T-helper 2 cell treated with Interferon-gamma antibody and Interleukin-4, amounts not matched to agents 100 ng/mL and 5 ng/mL, for 36 hours (primary cell): ENCODE measurements at regions not wholly inside any gene's neighbourhood (a gene's known extent, or its start where the extent isn't known, plus 50 kb on each side); places are given as distances from the start of the nearest gene placed in this dataset.

ENCODE experiments used
- intact Hi-C: fragments of 100-400 bp; cut with micrococcal nuclease; formaldehyde crosslinking; loops from one replicate; pipeline ENCODE4 v1.15.1; 2023

DNA sequence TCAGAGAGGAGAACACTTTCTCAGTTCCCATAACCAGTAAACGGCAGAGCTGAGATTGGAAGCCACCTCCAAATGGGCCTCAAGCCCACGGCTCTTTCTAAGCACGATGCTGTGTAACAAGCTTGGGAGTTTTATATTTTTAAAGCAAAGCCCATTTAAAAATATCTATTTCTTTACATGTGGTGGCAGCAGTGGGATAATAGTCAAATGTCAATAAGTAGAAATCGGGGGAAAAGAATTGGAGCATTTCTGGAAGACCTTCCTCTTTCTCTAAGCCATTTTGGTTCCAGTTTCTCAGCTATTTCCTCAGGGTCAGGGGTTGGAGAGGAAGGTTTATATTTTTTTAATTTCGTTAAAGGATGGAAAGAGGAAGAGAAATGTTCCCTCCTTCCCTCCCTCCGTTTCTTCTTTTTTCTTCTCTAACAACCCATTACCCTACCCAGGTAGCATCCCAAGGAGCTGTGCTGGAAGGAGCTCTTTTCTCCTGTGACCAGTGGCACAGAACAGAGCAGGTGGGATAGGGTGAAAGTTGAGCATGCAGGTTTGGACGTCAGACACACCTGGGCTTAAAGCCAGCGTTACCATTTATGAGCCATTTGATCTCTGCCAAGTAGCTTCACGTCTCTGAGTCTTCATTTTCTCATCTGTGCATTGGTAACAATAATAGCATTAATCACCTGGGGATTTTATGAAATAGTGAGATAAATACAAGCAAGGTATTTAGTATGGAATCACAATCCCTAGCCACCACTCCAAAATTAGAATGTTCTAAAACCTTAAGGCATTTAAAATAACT, 515.7 kb downstream of the RPS24 start:
- intact Hi-C loops = no loop called here

DNA sequence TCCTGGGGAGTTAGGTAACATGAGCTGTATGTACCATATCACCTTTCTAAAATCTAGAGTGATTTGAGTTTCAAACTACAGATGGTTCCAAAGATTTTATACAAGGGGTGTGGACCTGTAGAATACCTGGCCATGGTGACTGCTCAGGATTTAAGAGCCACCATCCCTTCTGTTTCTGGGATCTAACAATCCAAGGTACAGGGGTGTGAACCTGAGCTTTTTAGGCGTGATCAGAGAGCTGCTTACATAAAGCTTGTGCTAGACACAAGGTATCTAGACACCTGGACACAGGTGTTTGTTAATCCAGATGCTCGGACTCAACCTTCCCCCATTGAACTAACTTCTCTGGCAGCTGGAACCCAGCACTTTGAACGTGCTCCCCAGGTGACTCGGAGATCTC, 516.4 kb downstream of the RPS24 start:
- intact Hi-C loops = no loop called here

DNA sequence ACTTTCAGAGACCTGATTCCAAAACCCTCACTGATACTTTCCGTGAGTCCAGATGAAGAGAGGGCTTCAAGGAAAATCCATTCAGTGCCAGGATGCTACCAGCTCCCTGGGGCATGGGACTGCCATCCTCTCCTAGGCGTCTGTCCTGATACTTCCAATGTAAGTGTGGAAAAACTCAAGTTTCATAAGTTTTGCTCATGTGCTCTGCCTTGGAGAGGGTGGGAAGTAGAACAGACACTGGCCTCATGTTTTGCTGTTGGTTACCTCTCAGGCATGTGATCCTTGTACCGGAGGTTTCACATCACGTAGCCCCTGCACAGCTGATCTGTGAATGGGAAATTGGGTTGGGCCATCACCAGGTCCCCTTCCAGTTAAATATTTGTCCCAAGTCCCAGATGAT, 517.1 kb downstream of the RPS24 start:
- intact Hi-C loops = no loop called here

DNA sequence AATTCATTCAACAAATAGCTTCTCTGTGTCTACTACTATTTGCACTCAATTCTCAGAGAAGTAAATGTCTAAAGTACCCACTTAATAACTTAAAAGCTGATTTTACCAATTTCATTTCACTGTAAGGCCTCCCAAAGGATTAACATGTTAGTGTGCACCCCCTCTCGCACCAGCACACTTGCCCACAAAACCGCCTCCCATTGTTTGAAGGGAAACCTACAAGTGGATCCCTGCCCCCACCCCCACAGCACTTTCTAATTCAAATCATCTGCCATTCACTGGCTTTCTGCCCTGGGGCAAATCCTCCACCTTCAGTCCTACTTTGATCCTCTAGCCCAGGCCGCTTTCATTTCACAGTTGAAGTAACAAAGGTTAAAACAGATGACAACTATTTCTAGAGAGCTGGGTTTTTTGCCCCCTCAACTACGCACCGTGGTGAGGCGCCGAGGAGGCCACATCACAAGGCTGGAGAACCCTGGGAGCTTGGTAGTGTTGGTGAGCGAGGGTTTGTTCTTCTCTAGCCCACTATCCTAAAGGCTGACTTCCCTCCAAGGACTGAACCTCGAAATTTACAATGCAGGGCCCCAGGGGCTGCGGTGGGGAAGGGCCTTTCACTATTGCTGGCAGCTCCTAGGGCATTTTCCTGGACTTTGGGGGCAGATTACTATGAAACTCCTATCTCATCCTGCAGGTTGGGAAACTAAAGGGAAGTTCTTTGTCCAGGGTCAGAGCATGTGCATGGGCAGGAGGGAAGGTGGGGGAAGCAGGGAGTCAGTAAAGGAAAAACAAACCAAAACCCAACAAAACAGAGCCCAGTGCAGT, 517.4 kb upstream of the ZMIZ1 start:
- intact Hi-C loops = no loop called here

DNA sequence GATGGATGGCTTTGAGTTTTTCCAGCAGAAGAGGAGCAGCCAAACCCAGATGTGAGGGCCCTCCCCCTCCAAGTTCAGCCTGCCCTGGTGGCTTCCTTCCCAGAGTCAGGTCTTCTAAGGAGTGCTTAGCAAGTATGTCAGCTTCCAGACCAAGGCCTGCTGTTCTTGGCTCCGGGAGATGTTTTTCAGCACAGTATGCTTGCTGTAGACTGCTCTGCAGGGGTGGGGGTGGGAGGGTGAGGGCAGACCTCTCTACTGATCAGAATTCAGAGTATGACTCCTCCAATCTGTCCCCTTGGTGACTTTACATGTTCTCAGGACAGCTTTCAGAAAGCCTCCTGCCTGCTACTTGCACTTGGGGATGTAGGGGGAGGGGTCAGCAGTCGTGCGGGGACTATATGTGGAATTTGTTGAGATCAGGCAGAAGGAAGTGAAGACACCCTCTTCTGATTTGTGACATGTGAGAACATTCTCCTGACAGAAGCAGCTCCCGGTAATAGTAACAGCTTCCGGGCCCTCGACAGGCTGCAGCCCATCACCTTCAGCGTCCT, 516.4 kb upstream of the ZMIZ1 start:
- intact Hi-C loops = no loop called here

DNA sequence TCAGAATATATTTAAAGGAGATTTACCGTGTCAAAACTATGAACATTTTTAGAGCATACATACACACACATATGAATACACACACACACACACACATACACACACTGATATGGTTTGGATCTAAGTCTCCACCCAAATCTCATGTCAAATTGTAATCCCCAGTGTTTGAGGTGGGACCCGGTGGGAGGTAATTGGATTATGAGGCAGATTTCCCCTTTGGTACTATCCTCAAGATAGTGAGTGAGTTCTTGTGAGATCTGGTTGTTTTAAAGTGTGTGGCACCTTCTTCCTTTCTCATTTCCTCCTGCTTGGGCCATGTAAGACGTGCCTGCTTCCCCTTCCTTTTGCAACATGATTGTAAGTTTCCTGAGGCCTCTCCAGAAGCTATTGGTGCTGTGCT, 515.0 kb upstream of the ZMIZ1 start:
- intact Hi-C loops = no loop called here

DNA sequence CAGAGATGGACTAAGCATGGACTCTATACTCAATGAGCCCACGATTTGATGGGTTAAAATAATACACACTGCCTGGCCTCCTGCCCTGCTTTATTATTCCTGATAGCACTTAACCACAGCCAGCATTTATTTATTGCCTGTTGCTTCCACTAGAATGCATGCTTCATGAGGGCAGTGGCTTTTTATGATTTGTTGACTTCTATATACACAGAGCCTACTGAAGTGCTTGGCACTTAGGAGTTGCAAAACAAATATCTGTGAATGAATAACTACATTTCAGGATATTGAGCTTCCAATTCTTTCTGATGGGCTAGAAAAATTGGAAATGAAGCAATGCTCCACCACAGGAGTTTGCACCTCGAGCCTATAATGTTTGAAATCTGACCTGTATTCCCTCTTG, 513.6 kb upstream of the ZMIZ1 start:
- intact Hi-C loops = no loop called here

DNA sequence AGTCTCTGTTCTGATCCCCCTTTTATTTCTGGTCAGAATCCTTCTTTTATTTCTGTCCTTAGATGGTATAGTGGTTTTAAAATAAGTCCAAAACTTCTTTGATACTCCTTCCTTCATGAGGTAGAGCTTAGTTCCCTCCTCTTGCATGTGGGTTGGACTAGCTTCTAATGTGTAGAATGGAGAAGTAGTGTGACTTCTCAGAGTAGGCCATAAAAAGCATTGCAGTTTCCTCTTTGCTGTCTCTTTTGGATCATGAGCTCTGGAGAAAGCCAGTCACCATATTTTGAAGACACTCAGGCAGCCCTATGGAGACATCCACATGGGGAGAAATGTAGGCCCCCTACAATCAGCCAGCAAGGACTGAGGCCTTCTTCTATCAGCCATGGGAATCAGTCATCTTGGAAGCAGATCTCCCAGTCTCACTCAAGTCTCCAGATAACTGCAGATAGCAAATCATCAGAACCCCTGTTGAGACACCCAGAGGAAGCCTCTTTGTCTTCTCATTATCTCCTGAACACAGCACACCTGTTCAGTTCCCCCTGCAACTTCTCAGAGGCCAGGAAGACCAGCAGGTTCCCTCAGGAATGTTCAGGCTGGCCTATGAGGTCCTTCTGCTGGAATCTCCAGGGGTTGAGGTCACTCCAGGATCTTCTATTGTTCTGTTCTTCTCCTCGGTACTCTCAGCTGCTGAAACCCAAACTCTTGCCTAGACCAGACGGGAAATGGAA, 511.9 kb upstream of the ZMIZ1 start:
- intact Hi-C loops = no loop called here

DNA sequence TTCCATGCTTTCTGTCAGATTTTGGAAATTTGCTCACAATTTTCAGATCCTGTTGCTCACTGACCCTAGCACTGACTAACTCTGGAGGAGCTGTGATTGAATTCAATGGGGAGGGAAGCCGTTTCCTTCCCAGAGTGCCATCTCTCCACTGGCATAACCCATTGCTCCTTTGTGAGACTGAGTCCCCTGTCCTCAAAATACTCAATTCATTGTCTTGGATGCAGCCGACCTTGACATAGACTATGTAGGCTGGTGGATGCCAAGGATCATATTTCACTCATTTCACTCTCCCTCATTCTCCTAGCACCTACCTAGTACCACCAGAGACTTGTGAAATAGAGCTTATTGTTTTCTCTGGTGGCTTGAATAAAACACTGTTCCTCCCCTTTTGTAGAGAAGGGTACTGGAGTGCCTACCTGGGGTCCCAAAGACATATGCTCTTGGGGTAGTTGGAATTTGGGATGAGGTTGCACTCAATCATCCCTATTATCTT, 511.3 kb upstream of the ZMIZ1 start:
- intact Hi-C loops = no loop called here

DNA sequence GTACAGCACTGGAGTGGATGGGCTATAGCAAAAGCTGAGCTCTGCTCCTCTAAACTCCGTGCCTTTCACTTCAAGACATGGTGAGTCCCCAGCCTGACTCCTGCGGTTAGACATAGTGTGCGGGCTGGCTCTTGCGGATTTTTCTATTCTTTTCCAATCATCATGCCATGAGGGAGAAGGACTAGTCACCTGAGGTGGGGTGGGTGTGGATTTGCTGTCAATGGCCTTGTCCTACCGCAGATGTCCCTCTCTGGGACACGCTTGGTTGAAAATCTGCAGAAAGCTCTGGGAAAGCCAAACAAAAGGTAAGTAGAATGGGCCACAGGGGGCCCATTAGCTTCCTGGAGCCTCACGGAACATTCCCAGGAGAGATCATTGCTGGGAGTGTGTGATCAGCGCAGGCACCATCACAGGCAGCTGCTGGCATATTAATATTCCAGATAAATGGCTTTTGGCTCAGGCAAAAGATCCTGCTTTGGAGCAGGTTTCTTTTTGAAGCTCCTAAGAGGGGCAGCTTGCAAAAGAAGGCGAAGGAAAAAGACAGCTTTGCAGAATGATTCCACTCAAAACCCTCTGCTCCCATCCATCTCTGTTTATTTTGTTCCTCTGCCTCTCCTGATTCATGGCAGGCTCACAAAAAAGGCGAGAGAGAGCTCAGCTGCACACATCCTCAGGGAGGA, 509.0 kb upstream of the ZMIZ1 start:
- intact Hi-C loops = no loop called here

DNA sequence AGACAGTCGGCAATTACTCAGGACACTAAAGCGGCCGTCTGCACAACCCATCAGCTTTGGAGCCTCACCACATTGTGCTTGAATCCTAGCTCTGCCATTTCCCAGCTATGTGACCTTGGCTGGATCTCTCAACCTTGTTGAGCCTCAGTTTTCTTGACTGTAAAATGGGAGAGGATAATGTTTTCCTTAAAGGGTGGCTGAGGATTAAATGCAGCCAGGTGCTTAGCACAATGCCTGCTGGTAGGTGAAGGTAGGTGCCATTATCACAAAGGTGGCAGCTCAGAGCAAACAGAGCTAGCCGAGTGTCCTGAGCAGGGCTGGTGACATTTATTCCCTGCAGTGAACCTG, 508.5 kb upstream of the ZMIZ1 start:
- intact Hi-C loops = no loop called here

DNA sequence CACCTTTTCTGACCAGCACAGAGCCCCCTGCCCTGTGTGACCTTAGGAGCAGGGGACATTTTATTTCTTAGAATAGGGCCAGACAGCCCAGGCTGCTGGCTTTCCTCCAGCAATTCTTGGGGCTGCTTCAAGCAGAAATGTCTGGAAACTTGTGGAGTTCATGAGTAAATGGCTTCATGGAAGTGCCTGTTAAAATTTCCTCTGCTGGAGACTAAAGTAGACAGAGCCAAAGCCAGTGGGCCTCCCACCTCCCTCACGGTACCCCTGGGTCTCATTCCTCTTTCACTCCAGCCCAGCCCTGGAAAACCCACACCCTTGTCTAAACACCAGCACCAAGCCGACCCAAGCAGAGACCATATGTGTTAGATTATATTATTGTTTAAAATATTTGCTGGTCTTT, 505.5 kb upstream of the ZMIZ1 start:
- intact Hi-C loops = no loop called here

DNA sequence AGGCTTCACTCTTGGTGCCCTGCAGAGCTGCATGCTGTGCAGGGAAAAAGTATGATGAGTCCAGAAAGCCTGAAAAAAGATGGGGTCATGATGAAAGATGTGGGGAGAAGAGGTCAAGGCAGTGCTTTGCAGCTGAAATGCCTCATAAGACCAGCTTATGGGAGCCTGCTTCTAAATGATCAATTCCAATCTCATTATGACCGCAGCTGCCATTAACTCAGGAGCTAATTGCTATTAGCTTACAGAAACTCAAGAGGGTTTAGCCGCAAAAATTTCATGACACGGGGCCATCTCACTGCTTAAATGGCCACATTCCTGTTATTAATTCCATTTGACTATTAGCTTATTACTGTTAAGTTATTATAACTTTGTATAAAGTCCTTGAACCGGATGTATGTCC, 502.9 kb upstream of the ZMIZ1 start:
- intact Hi-C loops = no loop called here

DNA sequence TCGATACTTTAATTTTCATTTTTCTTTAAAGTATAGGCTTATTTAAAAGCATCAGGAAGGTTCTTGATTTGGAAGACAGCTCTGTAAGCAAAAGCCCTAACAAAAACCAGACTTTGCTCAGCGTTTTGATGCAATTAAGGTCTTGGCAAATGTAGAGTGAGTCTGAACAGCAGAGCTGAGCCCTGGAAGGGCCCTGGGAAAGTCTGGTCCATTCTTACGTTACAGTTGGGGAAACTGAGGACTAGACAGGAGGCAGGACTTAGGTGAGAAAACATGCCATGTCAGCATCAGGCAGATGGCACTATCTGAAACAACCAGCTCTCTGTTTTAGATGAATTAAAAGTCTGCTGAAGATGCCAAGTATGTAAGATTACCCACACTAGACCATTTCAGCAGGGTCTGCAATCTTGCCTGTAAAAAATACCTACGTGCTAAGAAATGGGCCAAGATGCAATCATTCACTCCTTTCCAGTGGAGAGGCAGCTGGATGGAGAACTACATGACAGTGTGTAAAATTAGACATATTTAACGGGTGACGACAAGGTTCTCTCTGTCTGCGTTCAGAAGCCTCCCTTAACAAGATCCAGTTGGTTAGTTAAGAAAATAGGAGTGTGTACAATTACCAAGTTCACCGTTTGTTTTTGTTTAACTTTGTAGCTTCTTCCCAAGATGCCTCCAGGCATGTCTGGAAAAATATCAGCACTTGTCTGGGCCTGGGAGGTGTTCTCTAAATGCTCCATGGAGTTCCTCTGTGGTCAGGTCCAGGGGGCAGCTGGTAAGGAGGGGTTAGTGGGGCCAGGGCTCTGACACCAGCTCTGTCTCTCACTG, 502.3 kb upstream of the ZMIZ1 start:
- intact Hi-C loops = no loop called here

DNA sequence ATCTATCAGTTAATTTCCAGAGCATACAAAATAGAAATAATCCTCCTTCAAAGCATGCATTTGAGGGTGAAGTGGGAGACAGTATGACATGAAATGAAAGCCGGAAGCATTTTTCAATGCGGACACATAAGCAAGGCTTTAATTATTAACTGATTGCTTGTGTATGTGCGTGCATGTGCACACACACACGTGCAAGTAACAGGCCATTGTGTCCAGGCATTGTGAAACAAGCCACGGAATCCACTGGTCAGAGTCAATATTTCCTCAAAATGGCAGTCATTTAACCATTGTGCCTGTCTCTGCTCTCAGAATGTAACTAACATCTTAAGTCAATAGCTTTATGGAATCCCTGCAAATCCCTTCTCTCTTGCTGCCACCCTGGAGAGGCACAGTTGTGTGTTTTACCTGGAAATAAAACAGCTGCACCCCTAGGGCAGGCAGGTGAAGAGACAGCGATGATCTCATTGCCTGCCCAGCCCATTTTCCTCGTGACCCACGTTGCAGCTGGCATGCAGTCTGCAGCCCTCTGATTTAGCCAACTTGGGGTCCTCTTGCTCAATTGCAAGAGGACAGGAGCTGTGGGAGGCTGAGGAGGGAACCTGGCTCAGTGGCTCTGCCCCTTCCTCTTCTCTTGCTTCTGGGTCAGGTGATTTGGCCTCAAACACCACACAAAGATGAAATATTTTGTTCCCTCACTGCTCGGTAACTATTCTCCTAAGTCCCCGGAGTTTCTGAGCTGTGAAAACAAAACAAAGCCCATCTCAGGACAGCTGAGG, 500.9 kb upstream of the ZMIZ1 start:
- intact Hi-C loops = no loop called here

DNA sequence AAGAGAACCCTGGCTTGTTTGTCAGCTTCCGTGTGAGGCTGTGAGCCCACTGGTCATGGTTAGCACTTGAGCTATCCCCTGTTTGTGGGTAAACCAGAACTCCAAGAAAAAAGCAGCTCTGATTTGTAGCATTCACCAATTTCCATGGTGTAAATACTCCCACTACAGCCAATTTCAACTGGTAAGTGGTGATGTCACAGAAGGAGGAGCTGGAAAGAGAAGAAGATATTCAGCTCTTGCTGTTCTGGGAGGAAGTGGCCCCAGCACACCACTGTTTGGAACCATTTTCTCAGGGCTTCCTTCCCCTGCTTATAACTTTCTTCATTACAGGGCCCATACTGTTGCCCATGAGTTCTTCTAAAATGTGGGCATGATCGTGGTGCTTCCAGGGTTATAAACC, 500.1 kb upstream of the ZMIZ1 start:
- intact Hi-C loops = no loop called here

DNA sequence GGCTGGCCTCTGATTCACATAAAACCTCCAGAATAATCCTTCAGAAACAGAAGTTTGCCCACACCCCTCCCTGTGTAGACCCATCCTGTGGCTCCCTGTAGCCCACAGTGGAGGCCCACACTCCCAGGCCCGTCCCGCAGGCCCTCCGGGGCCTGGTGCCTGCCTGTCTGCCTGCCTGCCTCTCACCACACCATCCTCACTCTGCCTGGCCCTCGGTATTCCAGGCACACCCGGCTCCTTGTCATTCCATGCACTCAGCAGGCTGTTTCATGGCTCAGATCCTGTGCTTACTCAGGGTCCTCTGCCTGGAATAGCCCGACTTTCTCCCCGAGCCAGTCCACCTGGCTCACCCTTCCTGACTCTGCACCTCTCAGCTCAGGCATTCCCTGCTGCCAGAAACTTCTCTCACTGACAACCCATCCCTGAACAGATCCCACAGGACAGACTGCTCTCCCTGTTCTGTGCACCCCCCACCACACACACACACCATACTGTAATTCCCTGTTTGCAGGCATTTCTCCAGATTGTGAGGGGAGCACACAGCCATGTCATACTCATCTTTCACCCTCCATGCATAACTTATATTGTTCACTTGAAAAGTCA, 498.0 kb upstream of the ZMIZ1 start:
- intact Hi-C loops = no loop called here

DNA sequence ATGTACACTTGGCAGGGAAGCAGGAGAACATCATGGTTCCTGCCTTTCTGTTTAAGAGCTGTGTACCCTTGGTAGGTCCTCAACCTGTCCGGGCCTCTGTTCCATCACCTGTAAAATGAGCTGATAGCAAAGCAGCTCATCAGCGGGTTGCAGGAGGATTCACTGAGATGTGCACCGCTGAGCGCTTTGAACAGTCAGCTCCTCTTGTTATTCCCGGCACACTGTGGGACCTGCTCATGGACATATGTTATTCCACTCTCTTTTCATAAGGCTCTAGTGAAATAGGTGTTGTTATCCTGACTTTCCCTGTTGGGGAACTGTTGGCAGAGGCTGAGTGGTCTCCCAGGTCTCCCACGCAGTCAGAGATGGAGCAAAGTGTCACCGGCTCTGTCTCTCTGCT, 497.5 kb upstream of the ZMIZ1 start:
- intact Hi-C loops = no loop called here

DNA sequence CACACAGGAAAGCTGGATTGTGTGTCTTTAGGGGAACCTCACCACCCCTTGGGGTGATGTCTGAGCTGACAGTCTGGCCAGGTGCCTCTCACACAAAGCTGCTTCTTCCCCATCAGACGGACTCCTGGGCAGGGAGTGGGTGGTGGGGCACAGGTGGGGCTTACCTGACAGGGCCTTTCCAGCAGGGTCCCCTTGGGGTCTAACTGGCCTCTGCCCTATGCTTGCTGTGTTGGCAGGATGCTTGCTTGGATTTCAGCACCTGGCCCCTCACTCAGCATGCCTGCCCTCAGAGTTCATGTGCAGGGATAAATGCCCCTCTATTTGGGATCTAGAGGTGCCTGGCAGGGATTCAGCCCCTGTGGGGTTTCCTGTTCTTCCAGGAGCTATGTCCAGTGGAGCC, 496.9 kb upstream of the ZMIZ1 start:
- intact Hi-C loops = no loop called here
